ENCODE measurements at regions not wholly inside any gene's neighbourhood (a gene's known extent, or its start where the extent isn't known, plus 50 kb on each side); places are given as distances from the start of the nearest gene placed in this dataset.

DNA sequence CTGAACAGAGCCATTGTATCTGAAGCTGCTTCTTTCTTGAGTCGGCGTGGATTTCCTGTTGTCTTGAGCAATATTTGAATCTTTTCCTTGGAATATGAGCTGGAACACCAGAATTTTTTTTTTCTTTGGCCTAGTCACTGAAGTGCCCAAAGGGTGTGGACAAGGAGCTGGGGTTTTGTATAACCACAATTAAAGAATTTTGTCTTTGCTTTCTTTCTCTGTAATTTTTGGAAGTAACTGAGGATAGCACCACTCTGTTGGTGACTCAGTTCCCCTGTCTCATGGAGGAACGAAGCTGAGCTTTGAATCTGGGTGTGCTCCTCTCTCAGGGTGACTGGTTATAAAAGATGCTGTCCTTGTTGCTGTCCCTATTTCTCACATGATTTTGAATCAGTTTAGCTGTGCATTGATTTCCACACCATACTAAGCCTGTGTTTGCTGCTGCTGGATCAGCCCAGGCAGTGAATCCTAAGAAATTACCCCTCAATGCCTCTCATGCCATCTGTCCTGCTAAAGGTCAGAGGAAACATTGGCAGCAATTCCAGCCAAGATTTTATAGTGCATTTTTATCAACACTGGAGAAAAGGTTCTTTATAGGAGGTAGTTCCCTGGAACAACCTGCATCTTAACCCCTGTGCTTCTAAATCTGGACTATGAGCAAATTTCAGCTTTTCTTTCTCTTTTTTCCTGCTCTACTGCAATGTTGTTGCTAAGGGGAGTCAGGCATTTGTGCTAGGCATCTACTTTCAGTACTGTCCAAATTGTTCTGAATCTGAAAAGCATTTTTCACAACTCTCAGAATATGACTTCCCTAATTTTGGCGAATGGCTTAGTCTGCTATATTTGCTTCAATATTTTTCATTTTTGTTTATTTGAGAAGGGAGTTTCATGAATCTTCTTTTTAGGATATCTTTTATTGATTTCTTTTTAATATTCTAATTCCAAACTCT, 540.8 kb downstream of the SOX6 start:
- no peak for TF ChIP-seq POLR2A (IDR thresholded peaks at IDR 0.05)
- no peak for TF ChIP-seq CTCF (IDR thresholded peaks at IDR 0.05)
